Neural cell (in vitro differentiated cells): ENCODE measurements at regions not wholly inside any gene's neighbourhood (a gene's known extent, or its start where the extent isn't known, plus 50 kb on each side); places are given as distances from the start of the nearest gene placed in this dataset.

ENCODE experiments used
- H2AFZ ChIP-seq: fragments of 200-600, 300-800 bp; sonication (generic), shearing (Covaris generic); 2 replicates; pipeline ENCODE4 v1.6.0; 2014; ENCODE audit warnings: low read depth, mild to moderate bottlenecking, antibody characterized with exemption, low read length, moderate library complexity
- H3F3A ChIP-seq: fragments of 200-600 bp; shearing (Covaris generic); 2 replicates; pipeline ENCODE4 v1.6.1; 2016; ENCODE audit warnings: mild to moderate bottlenecking, moderate library complexity, mixed read lengths, antibody characterized with exemption, low read length; ENCODE audit not compliant: insufficient read depth, poor library complexity, severe bottlenecking
- H3K27ac ChIP-seq: fragments of 200-600, 300-800 bp; sonication (generic), shearing (Covaris generic); 2 replicates; pipeline ENCODE4 v1.5.1; 2014; ENCODE audit warnings: mild to moderate bottlenecking, low read length, moderate library complexity
- H3K27me3 ChIP-seq: fragments of 300-800, 200-600 bp; sonication (generic), shearing (Covaris generic); 2 replicates; pipeline ENCODE4 v1.6.0; 2014; ENCODE audit warnings: mild to moderate bottlenecking, low read depth, low read length, moderate library complexity; ENCODE audit not compliant: insufficient read depth
- H3K36me3 ChIP-seq: fragments of 300-800, 200-600 bp; sonication (generic), shearing (Covaris generic); 2 replicates; pipeline ENCODE4 v1.5.1; 2014; ENCODE audit warnings: mild to moderate bottlenecking, antibody characterized with exemption, low read length, moderate library complexity; ENCODE audit not compliant: insufficient read depth
- H3K4me2 ChIP-seq: fragments of 300-800, 200-600 bp; sonication (generic), shearing (Covaris generic); 2 replicates; pipeline ENCODE4 v1.6.0; 2014; ENCODE audit warnings: mild to moderate bottlenecking, low read length
- H3K4me3 ChIP-seq: fragments of 300-800, 200-600 bp; sonication (generic), shearing (Covaris generic); 2 replicates; pipeline ENCODE4 v1.5.1; 2014; ENCODE audit warnings: mild to moderate bottlenecking, low read length, moderate library complexity
- H3K79me2 ChIP-seq: fragments of 200-600 bp; shearing (Covaris generic); replicated peaks from 2 replicates; pipeline ENCODE4 v1.6.0; 2014; ENCODE audit warnings: mild to moderate bottlenecking, low read length, moderate library complexity; ENCODE audit not compliant: insufficient read depth
- H3K9ac ChIP-seq: fragments of 300-800, 200-600 bp; sonication (generic), shearing (Covaris generic); 2 replicates; pipeline ENCODE4 v1.6.1; 2016; ENCODE audit warnings: mild to moderate bottlenecking, low read length, mixed read lengths
- H3K9me2 ChIP-seq: fragments of 200-600 bp; shearing (Covaris generic); 2 replicates; pipeline ENCODE4 v1.6.1; 2016; ENCODE audit warnings: mild to moderate bottlenecking, low read length, mixed read lengths; ENCODE audit not compliant: insufficient read depth
- H3K9me3 ChIP-seq: fragments of 200-600, 300-800 bp; sonication (generic), shearing (Covaris generic); 2 replicates; pipeline ENCODE4 v1.6.1; 2016; ENCODE audit warnings: mild to moderate bottlenecking, mixed run types, low read length, moderate library complexity, mixed read lengths
- H4K20me1 ChIP-seq: fragments of 200-600 bp; shearing (Covaris generic); 2 replicates; pipeline ENCODE4 v1.6.1; 2016; ENCODE audit warnings: mild to moderate bottlenecking, mixed run types; ENCODE audit not compliant: insufficient read depth
- CTCF ChIP-seq: fragments of 450-650 bp; IDR thresholded peaks from 2 replicates; pipeline ENCODE4 v1.5.1; 2014; ENCODE audit warnings: antibody characterized with exemption, mild to moderate bottlenecking, moderate library complexity; ENCODE audit not compliant: poor library complexity, severe bottlenecking
- EP300 ChIP-seq: fragments of 450-650 bp; conservative IDR thresholded peaks from 2 replicates; pipeline ENCODE4 v1.6.1; 2014; ENCODE audit warnings: antibody characterized with exemption, mild to moderate bottlenecking, moderate library complexity; ENCODE audit not compliant: poor library complexity, severe bottlenecking
- EZH2 ChIP-seq: fragments of 200-600, 300-800 bp; shearing (Covaris generic), sonication (generic); IDR thresholded peaks from 2 replicates; pipeline ENCODE4 v1.6.1; 2014; ENCODE audit warnings: antibody characterized with exemption, low read length, borderline replicate concordance, mild to moderate bottlenecking; ENCODE audit not compliant: insufficient read depth, poor library complexity, severe bottlenecking
- MXI1 ChIP-seq: fragments of 450-650 bp; conservative IDR thresholded peaks from 2 replicates; pipeline ENCODE4 v1.6.1; 2014; ENCODE audit warnings: antibody characterized with exemption, mild to moderate bottlenecking; ENCODE audit not compliant: poor library complexity, severe bottlenecking
- POLR2AphosphoS5 ChIP-seq: IDR thresholded peaks from 2 replicates; pipeline ENCODE4 v1.6.1; 2012
- RAD21 ChIP-seq: fragments of 450-650 bp; conservative IDR thresholded peaks from 2 replicates; pipeline ENCODE4 v1.6.1; 2014; ENCODE audit warnings: antibody characterized with exemption, mild to moderate bottlenecking, moderate library complexity
- REST ChIP-seq: IDR thresholded peaks from 2 replicates; pipeline ENCODE4 v1.6.1; 2012; ENCODE audit warnings: borderline replicate concordance
- SMC3 ChIP-seq: fragments of 450-650 bp; conservative IDR thresholded peaks from 2 replicates; pipeline ENCODE4 v1.6.1; 2014; ENCODE audit warnings: antibody characterized with exemption, mild to moderate bottlenecking, moderate library complexity; ENCODE audit not compliant: poor library complexity
- TAF1 ChIP-seq: IDR thresholded peaks from 2 replicates; pipeline ENCODE4 v1.6.1; 2012; ENCODE audit warnings: low read depth

GRCh38 chr5:93676704-93677103 lies 64.7 kb downstream of the POU5F2 start:
- Histone ChIP-seq H3K79me2 (no peaks in the 10 kb centered on the region), H3K9ac (no peak overlapping the region), H3K4me2 (no peak overlapping the region), H3F3A (no peaks in the 10 kb centered on the region), H4K20me1 (no peaks in the 10 kb centered on the region), H3K36me3 (no peaks in the 10 kb centered on the region), H2AFZ (no peak overlapping the region), H3K27ac (no peak overlapping the region), H3K9me2 (no peaks in the 10 kb centered on the region), H3K27me3 (no peaks in the 10 kb centered on the region), H3K4me3 (no peak overlapping the region), H3K9me3 (no peaks in the 10 kb centered on the region)
- TF ChIP-seq POLR2AphosphoS5: no peak

- no peaks in the 10 kb centered on the region for H3K27me3 ChIP-seq
- no peak overlapping the region for H3K4me3 ChIP-seq
- no peak overlapping the region for H3K9ac ChIP-seq
- no peaks in the 10 kb centered on the region for H3K36me3 ChIP-seq
- no peak for TF ChIP-seq MXI1
- TF ChIP-seq EP300: no peak
- TF ChIP-seq EZH2: no peak
- TF ChIP-seq POLR2AphosphoS5: no peak
- TF ChIP-seq REST: no peak
- TF ChIP-seq TAF1: no peak
- no peak for TF ChIP-seq SMC3
- no peak for TF ChIP-seq CTCF
- TF ChIP-seq RAD21: no peak
- no peaks in the 10 kb centered on the region for H4K20me1 ChIP-seq
- H3K9me2 ChIP-seq: no peaks in the 10 kb centered on the region
- no peaks in the 10 kb centered on the region for H3K9me3 ChIP-seq
- H3K4me2 ChIP-seq: no peak overlapping the region
- no peak overlapping the region for H2AFZ ChIP-seq
- no peaks in the 10 kb centered on the region for H3F3A ChIP-seq
- no peaks in the 10 kb centered on the region for H3K79me2 ChIP-seq
- H3K27ac ChIP-seq: no peak overlapping the region
Measured at GRCh38 chr5:93675460-93676450, 65.6 kb downstream of the POU5F2 start.
